ENCODE measurements at regions not wholly inside any gene's neighbourhood (a gene's known extent, or its start where the extent isn't known, plus 50 kb on each side); places are given as distances from the start of the nearest gene placed in this dataset.

GRCh38 chr10:35889226-35889625 lies 247.1 kb upstream of the FZD8 start:
- H3K4me3 Mint-ChIP-seq, result no peak overlapping the region
- TF ChIP-seq, protein P1, sequence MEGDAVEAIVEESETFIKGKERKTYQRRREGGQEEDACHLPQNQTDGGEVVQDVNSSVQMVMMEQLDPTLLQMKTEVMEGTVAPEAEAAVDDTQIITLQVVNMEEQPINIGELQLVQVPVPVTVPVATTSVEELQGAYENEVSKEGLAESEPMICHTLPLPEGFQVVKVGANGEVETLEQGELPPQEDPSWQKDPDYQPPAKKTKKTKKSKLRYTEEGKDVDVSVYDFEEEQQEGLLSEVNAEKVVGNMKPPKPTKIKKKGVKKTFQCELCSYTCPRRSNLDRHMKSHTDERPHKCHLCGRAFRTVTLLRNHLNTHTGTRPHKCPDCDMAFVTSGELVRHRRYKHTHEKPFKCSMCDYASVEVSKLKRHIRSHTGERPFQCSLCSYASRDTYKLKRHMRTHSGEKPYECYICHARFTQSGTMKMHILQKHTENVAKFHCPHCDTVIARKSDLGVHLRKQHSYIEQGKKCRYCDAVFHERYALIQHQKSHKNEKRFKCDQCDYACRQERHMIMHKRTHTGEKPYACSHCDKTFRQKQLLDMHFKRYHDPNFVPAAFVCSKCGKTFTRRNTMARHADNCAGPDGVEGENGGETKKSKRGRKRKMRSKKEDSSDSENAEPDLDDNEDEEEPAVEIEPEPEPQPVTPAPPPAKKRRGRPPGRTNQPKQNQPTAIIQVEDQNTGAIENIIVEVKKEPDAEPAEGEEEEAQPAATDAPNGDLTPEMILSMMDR (IDR thresholded peaks at IDR 0.05), result no peak
- ChIA-PET CTCF (no interaction called here), POLR2A (no interaction called here)
- intact Hi-C loops (cut with micrococcal nuclease), result no loop called here
- no peaks in the 10 kb centered on the region for H3K27me3 Mint-ChIP-seq
- no peaks in the 10 kb centered on the region for H3K4me1 Mint-ChIP-seq
- H3K27ac Mint-ChIP-seq, result no peak overlapping the region
- no peaks in the 10 kb centered on the region for H3K36me3 Mint-ChIP-seq (ENCODE audit: low read depth)
- DNase-seq (no peak), ATAC-seq (ENCODE audit: low read depth) (no peak)
- peaks cover 2% of the 10 kb centered on the region for H3K9me3 Mint-ChIP-seq

DNA sequence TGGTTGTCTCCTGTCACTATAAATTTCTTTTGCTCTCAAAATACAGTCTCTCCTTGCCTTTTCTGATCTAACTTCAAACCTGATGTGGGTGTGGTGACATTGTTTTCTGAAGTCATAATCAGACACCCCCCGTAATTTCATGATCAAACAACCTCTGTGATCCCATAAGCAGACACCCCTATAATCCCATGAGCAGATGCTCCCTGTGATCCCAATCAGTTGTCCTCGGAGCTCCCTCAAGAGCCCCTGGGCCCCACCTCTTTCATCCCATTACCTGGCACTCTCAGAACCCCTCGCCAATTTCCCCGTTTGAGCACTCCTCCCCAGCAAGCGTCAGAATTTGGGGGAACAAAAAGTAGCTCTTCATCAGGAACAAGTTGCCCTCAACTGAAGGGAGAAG lies 246.3 kb upstream of the FZD8 start:
- ChIA-PET POLR2A (no interaction called here), CTCF (no interaction called here)
- H3K4me1 Mint-ChIP-seq, result no peaks in the 10 kb centered on the region
- H3K4me3 Mint-ChIP-seq, result no peak overlapping the region
- intact Hi-C loops (cut with micrococcal nuclease), result no loop called here
- H3K27ac Mint-ChIP-seq, result no peak overlapping the region
- H3K9me3 Mint-ChIP-seq, result no peaks in the 10 kb centered on the region
- DNase-seq (no peak), ATAC-seq (ENCODE audit: low read depth) (no peak)
- TF ChIP-seq, protein P1 (IDR thresholded peaks at IDR 0.05), result no peak
- H3K27me3 Mint-ChIP-seq, result no peaks in the 10 kb centered on the region
- no peaks in the 10 kb centered on the region for H3K36me3 Mint-ChIP-seq (ENCODE audit: low read depth)

DNA sequence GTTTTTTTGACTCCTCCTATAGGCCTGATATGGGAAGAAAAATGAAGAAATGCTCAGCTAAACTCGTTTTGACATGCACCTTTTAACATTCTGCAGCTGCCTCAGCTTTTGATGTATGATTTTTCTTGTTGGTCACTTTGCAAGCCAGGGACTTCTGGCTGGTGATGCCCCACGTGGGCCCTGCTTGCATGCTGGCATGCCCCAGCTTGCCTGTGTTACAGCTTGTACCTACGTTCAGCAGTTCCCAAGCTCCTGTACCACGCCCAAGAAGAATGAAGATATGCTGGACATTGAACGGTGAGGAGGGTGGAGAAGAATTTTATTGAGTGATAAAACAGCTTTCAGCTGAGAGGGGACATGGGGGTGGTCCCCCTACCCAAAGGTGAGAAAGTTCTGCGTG lies 245.6 kb upstream of the FZD8 start:
- no peaks in the 10 kb centered on the region for H3K36me3 Mint-ChIP-seq (ENCODE audit: low read depth)
- ATAC-seq (ENCODE audit: low read depth), result no peak

GRCh38 chr10:35885076-35885475 lies 243.0 kb upstream of the FZD8 start:
- H3K4me1 Mint-ChIP-seq, result no peaks in the 10 kb centered on the region
- no peaks in the 10 kb centered on the region for H3K9me3 Mint-ChIP-seq
- H3K27me3 Mint-ChIP-seq, result no peaks in the 10 kb centered on the region
- no peak overlapping the region for H3K27ac Mint-ChIP-seq
- no peak for DNase-seq
- intact Hi-C loops (cut with micrococcal nuclease), result no loop called here
- TF ChIP-seq, protein P1 (IDR thresholded peaks at IDR 0.05), result no peak
- ATAC-seq (ENCODE audit: low read depth), result no peak
- POLR2A ChIA-PET, result no interaction called here
- H3K4me3 Mint-ChIP-seq, result no peak overlapping the region
- CTCF ChIA-PET, result no interaction called here
- H3K36me3 Mint-ChIP-seq (ENCODE audit: low read depth), result no peaks in the 10 kb centered on the region

More for the DNA sequence above, 245.6 kb upstream of the FZD8 start:
- no peak overlapping the region for H3K4me3 Mint-ChIP-seq
- no peak for DNase-seq
- ChIA-PET POLR2A (no interaction called here), CTCF (no interaction called here)
- no peak overlapping the region for H3K27ac Mint-ChIP-seq
- no peaks in the 10 kb centered on the region for H3K4me1 Mint-ChIP-seq
- TF ChIP-seq, protein P1 (IDR thresholded peaks at IDR 0.05), result no peak
- no peaks in the 10 kb centered on the region for H3K27me3 Mint-ChIP-seq
- intact Hi-C loops (cut with micrococcal nuclease), result no loop called here
- no peaks in the 10 kb centered on the region for H3K9me3 Mint-ChIP-seq

DNA sequence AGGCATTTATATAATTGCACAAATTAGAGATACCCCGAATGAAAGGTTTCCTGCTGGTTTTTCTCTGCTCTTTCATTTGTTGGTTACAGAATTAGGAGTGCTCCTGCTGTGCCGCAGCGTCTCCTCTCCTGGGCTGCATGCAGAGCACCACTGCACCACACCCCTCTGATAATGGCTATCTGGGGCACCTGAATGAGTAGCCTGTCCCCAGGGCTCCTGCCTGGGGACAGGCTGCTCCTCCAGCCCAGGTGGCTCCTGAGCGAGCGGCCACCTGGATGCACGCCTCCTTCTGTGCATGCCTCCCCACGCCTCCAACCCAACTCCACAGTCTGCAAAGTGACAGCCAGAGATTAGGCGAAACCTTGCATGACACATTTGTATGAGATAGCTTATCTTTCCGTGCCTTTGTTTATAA lies 242.6 kb upstream of the FZD8 start:
- Mint-ChIP-seq H3K9me3 (no peaks in the 10 kb centered on the region), H3K4me1 (no peaks in the 10 kb centered on the region), H3K27ac (no peak overlapping the region), H3K36me3 (ENCODE audit: low read depth) (no peaks in the 10 kb centered on the region), H3K4me3 (no peak overlapping the region), H3K27me3 (no peaks in the 10 kb centered on the region)
- intact Hi-C loops (cut with micrococcal nuclease), result no loop called here
- ChIA-PET POLR2A (no interaction called here), CTCF (no interaction called here)
- DNase-seq, result no peak
- TF ChIP-seq, protein P1 (IDR thresholded peaks at IDR 0.05), result no peak
- no peak for ATAC-seq (ENCODE audit: low read depth)
